ENCODE measurements at regions not wholly inside any gene's neighbourhood (a gene's known extent, or its start where the extent isn't known, plus 50 kb on each side); places are given as distances from the start of the nearest gene placed in this dataset.

- no peak for TF ChIP-seq POLR2A (IDR thresholded peaks at IDR 0.05)
- TF ChIP-seq, protein P1, sequence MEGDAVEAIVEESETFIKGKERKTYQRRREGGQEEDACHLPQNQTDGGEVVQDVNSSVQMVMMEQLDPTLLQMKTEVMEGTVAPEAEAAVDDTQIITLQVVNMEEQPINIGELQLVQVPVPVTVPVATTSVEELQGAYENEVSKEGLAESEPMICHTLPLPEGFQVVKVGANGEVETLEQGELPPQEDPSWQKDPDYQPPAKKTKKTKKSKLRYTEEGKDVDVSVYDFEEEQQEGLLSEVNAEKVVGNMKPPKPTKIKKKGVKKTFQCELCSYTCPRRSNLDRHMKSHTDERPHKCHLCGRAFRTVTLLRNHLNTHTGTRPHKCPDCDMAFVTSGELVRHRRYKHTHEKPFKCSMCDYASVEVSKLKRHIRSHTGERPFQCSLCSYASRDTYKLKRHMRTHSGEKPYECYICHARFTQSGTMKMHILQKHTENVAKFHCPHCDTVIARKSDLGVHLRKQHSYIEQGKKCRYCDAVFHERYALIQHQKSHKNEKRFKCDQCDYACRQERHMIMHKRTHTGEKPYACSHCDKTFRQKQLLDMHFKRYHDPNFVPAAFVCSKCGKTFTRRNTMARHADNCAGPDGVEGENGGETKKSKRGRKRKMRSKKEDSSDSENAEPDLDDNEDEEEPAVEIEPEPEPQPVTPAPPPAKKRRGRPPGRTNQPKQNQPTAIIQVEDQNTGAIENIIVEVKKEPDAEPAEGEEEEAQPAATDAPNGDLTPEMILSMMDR (IDR thresholded peaks at IDR 0.05) = no peak
Observed at GRCh38 chr2:89821455-89821945, 1130.0 kb downstream of the RPIA start.

All from adrenal gland (tissue), 5 donors.